ENCODE measurements at regions not wholly inside any gene's neighbourhood (a gene's known extent, or its start where the extent isn't known, plus 50 kb on each side); places are given as distances from the start of the nearest gene placed in this dataset.

- TF ChIP-seq, protein P1, sequence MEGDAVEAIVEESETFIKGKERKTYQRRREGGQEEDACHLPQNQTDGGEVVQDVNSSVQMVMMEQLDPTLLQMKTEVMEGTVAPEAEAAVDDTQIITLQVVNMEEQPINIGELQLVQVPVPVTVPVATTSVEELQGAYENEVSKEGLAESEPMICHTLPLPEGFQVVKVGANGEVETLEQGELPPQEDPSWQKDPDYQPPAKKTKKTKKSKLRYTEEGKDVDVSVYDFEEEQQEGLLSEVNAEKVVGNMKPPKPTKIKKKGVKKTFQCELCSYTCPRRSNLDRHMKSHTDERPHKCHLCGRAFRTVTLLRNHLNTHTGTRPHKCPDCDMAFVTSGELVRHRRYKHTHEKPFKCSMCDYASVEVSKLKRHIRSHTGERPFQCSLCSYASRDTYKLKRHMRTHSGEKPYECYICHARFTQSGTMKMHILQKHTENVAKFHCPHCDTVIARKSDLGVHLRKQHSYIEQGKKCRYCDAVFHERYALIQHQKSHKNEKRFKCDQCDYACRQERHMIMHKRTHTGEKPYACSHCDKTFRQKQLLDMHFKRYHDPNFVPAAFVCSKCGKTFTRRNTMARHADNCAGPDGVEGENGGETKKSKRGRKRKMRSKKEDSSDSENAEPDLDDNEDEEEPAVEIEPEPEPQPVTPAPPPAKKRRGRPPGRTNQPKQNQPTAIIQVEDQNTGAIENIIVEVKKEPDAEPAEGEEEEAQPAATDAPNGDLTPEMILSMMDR (IDR thresholded peaks at IDR 0.05; ENCODE audit: low read depth, low read length) = no peak
- no peak for TF ChIP-seq EZH2phosphoT487 (IDR thresholded peaks at IDR 0.05; ENCODE audit: low read depth)
These were observed 91.0 kb upstream of the C9orf72 start for GRCh38 chr9:27664121-27664779.
